NCI-H146 treated with DMSO at 0.1 percent for 48 hours (cell line): ENCODE measurements at regions not wholly inside any gene's neighbourhood (a gene's known extent, or its start where the extent isn't known, plus 50 kb on each side); places are given as distances from the start of the nearest gene placed in this dataset.
"Not testable (repeated sequence)": the region's sequence is repeated elsewhere in the genome, so short reads cannot be mapped to it uniquely, and the experiment has no call there.

Experiments
- DNase-seq: peaks from one replicate; lab custom pipeline; 2025; ENCODE audit not compliant: unreplicated experiment; lab: John Stamatoyannopoulos, UW

- DNase-seq: not testable (repeated sequence)
These were observed 86.7 kb upstream of the CDC42EP3 start for GRCh38 chr2:37758141-37758601.

- not testable (repeated sequence) for DNase-seq
These were observed 88.5 kb upstream of the CDC42EP3 start for GRCh38 chr2:37759989-37760388.

GRCh38 chr2:37760471-37760870 is 89.0 kb upstream of the CDC42EP3 start:
- DNase-seq: no peak

GRCh38 chr2:37762281-37762680 is 90.8 kb upstream of the CDC42EP3 start:
- not testable (repeated sequence) for DNase-seq

- no peak for DNase-seq
These were observed 93.3 kb upstream of the CDC42EP3 start for GRCh38 chr2:37764739-37765138.

GRCh38 chr2:37766106-37766505 is 94.7 kb upstream of the CDC42EP3 start:
- DNase-seq: no peak

GRCh38 chr2:37767046-37767445 is 95.6 kb upstream of the CDC42EP3 start:
- no peak for DNase-seq

GRCh38 chr2:37767959-37768925 is 96.8 kb upstream of the CDC42EP3 start:
- no peak for DNase-seq

GRCh38 chr2:37769551-37769950 is 98.1 kb upstream of the CDC42EP3 start:
- DNase-seq: no peak

GRCh38 chr2:37770797-37771196 is 99.4 kb upstream of the CDC42EP3 start:
- DNase-seq: no peak

- no peak for DNase-seq
These were observed 100.2 kb upstream of the CDC42EP3 start for GRCh38 chr2:37771600-37772088.

- DNase-seq: no peak
These were observed 102.1 kb upstream of the CDC42EP3 start for GRCh38 chr2:37773371-37774130.

GRCh38 chr2:37774171-37774944 is 102.9 kb upstream of the CDC42EP3 start:
- not testable (repeated sequence) for DNase-seq

- no peak for DNase-seq
These were observed 103.8 kb upstream of the CDC42EP3 start for GRCh38 chr2:37774976-37775907.

- no peak for DNase-seq
These were observed 104.4 kb upstream of the CDC42EP3 start for GRCh38 chr2:37775908-37776250.

GRCh38 chr2:37776487-37776886 is 105.0 kb upstream of the CDC42EP3 start:
- DNase-seq: no peak

- no peak for DNase-seq
These were observed 107.7 kb upstream of the CDC42EP3 start for GRCh38 chr2:37779139-37779538.

- peak; percentile 40 for DNase-seq
These were observed 108.4 kb upstream of the CDC42EP3 start for GRCh38 chr2:37779611-37780386.

- DNase-seq: no peak
These were observed 108.9 kb upstream of the CDC42EP3 start for GRCh38 chr2:37780387-37780676.
